ENCODE measurements at regions not wholly inside any gene's neighbourhood (a gene's known extent, or its start where the extent isn't known, plus 50 kb on each side); places are given as distances from the start of the nearest gene placed in this dataset.

- TF ChIP-seq FOXP2 (optimal IDR thresholded peaks at IDR 0.05; ENCODE audit: borderline replicate concordance, extremely low read depth, extremely low read length, insufficient read depth) (no peak), POLR2AphosphoS5 (IDR thresholded peaks at IDR 0.05; ENCODE audit: low read depth, low read length) (no peak)
Measured at GRCh38 chr13:85095418-85096272, 703.6 kb downstream of the SLITRK6 start.
